HEK293T (cell line): ENCODE measurements at regions not wholly inside any gene's neighbourhood (a gene's known extent, or its start where the extent isn't known, plus 50 kb on each side); places are given as distances from the start of the nearest gene placed in this dataset.

Experiments
- BHLHE40 ChIP-seq: fragments of 450-650 bp; IDR thresholded peaks from 2 replicates; pipeline ENCODE4 v1.6.1; 2016; ENCODE audit warnings: mild to moderate bottlenecking, moderate library complexity, borderline replicate concordance
- FOXA1 ChIP-seq: fragments of 450-650 bp; IDR thresholded peaks from 2 replicates; pipeline ENCODE4 v1.6.1; 2016; ENCODE audit warnings: mild to moderate bottlenecking
- FOXK2 ChIP-seq: fragments of 450-650 bp; IDR thresholded peaks from 2 replicates; pipeline ENCODE4 v1.6.1; 2016; ENCODE audit warnings: mild to moderate bottlenecking
- SUZ12 ChIP-seq: fragments of 450-650 bp; IDR thresholded peaks from 2 replicates; pipeline ENCODE4 v1.6.1; 2016; ENCODE audit warnings: mild to moderate bottlenecking
- ZNF384 ChIP-seq: fragments of 450-650 bp; IDR thresholded peaks from 2 replicates; pipeline ENCODE4 v1.6.1; 2016

GRCh38 chr2:239644011-239644410 lies 243.2 kb upstream of the HDAC4 start:
- TF ChIP-seq ZNF384 (no peak), SUZ12 (no peak), BHLHE40 (no peak), FOXK2 (no peak), FOXA1 (no peak)
